ENCODE measurements at regions not wholly inside any gene's neighbourhood (a gene's known extent, or its start where the extent isn't known, plus 50 kb on each side); places are given as distances from the start of the nearest gene placed in this dataset.
"Not testable (repeated sequence)": the region's sequence is repeated elsewhere in the genome, so short reads cannot be mapped to it uniquely, and the experiment has no call there.

DNA sequence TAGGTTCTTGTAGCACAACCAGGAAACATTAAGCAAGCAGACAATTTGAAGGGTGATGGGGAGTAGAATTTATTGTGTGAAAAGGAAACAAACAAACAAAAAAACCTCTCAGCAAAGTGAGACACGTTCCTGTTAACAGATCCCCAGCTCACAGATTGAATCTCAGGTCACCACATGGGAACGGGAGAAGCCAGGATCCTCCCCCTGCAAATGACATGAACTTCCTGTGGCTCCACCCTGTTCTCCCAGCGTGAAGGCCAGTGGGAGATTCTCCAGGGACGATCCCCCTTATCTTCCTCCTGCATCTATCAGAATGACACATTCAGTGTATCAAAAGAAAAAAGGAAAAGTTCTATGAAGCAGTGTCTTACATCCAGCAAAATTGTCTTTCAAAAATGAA lies 1488.1 kb downstream of the OTOL1 start:
- peak; percentile 12 for DNase-seq (ENCODE audit: low spot score)

GRCh38 chr3:162987085-162987794 lies 1490.6 kb downstream of the OTOL1 start:
- DNase-seq (ENCODE audit: low spot score): not testable (repeated sequence)

GRCh38 chr3:162992741-162993140 lies 1496.1 kb downstream of the OTOL1 start:
- no peak for DNase-seq (ENCODE audit: low spot score)

DNA sequence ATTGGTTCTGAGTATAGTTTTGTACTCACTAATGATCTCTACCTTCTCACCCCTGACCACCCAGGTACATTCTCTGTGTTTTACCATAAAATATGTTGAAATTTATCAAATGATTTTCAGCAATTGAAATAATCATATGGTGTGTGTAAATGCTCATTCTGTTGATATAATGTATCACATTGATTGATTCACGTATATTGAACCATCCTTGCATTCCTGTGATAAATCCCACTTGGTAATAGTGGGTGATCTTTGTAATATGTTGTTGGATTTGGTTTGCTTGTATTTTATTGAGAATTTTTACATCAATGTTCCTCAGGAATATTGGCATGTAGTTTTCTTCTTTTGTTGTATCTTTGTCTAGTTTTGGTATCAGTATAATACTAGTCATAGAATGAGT lies 1497.6 kb downstream of the OTOL1 start:
- no peak for DNase-seq (ENCODE audit: low spot score)

GRCh38 chr3:162996368-162996767 lies 1499.8 kb downstream of the OTOL1 start:
- DNase-seq (ENCODE audit: low spot score): no peak

DNA sequence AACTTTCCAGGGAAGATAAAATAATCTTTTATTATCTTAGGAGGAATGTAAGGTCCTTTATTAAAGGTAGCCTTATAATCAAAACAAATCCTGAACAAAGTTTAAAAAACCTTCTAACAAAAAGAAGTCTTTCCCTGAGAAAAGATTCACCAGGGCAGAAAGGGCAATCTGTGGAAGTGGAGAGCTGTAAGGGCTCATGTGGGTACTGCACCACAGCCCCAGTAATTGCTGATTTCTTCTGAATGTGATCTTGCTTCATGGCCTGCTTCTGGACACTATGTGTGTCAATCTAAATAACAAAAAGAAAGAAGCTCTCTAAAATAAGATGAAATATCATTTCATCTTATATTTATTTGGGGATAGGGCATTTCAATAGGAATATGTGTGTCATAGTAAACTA lies 1501.6 kb downstream of the OTOL1 start:
- no peak for DNase-seq (ENCODE audit: low spot score)

DNA sequence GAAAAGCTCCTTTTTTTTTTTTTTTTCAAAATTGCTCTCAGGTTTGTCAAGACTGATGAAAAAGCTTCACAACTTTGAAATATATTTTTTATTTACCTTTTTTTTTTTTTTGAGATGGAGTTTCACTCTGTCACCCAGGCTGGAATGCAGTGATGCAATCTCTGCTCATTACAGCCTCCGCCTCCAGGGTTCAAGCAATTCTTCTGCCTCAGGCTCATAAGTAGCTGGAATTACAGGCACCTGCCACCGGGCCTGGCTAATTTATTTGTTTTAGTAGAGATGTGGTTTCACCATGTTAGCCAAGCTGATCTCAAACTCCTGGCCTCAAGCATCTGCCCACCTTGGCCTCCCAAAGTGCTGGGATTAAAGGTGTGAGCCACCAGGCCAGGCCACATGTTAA lies 1515.0 kb downstream of the OTOL1 start:
- no peak for DNase-seq (ENCODE audit: low spot score)

- no peak for DNase-seq (ENCODE audit: low spot score)
Observed at GRCh38 chr3:163016251-163016650, 1519.6 kb downstream of the OTOL1 start.

- DNase-seq (ENCODE audit: low spot score): no peak
Observed at GRCh38 chr3:163018067-163018466, 1521.5 kb downstream of the OTOL1 start.

DNA sequence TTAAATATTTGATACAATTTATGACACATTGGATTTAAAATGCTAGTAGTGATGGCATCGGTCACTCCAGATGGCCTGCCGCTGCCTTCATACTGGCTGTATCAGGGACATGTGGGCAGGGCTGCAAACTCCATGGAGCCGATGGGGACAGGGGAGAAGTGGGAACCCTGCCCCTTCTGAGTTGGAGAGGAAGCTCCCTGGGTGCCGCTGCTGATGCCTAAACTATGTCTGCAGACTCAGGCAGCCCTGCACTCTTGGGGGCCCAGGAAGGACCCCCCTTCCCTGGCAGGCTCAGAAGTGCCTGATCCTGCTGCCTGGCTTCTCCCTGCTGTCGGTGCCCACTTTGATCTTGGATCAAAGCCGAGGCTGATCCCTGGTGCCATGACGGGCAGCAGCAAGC lies 1522.1 kb downstream of the OTOL1 start:
- no peak for DNase-seq (ENCODE audit: low spot score)

DNA sequence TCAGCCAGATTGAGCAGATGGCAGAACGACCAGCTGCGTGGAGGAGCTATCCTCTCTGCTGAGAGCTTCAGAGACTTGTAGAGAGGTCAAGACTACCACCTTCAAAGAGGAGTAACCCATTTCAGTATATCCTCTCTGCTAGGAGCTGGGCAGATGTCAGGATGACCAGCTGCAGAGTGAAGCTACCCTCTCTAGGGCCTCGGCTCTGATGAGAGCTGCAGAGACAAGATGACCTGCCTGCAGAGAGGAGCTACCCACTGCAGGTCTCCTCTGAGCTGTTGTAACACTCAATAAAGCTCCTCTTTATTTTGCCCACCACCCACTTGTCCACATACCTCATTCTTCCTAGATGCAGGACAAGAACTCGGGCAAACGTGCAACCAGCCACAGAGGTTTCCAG lies 1522.7 kb downstream of the OTOL1 start:
- DNase-seq (ENCODE audit: low spot score): no peak

DNA sequence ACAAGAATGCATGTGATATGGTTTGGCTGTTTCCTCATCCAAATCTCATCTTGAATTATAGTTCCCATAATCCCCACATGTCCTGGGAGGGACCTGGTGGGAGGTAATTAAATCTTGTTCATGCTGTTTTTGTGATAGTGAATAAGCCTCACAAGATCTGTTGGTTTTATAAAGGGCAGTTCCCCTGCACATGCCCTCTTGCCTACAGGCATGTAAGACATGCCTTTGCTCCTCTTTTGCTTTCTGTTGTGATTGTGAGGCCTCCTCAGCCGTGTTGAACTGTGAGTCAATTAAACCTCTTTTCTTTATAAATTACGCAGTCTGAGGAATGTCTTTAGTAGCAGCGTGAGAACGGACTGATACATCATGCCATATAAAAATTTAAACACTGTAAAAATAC lies 1537.0 kb downstream of the OTOL1 start:
- DNase-seq (ENCODE audit: low spot score): no peak

- DNase-seq (ENCODE audit: low spot score): no peak
Observed at GRCh38 chr3:163039636-163040035, 1543.0 kb downstream of the OTOL1 start.

DNA sequence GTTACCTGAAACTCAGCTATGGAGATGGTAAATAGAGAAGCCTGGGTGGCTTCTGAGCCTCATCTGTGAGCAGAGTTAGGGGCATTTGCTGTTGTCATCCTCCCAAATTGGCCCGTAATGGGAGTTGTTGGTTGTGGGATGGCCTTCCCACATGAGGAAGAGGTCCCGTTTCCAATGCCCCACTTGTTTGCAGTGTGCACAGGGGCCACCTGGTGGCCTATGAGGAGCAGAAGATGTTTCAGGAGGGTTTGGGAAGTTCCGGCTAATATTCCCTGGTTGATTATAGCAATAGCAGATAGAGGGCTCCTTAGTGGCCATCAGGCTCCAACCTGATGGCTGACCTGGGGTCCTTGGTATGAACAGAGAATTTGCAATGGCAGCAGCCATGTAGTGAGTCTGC lies 1546.5 kb downstream of the OTOL1 start:
- no peak for DNase-seq (ENCODE audit: low spot score)

DNA sequence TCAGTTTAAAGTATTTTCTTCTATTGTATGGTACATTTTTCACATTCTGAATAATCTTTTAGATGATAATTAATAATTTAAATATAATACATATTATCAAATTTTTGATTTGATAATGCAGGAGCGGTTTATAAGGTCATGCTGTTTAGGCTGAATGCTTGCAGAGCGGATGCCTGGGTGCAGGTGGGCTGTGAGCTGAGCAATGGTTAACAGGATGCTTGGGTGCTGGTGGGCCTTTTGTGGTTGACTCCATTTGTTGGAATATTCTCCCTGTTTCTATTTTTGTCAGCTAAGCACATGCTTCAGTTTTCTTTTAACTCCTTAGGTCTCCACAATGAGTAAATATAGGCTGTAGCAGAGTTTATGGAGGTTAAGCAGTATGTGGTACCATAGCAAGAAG lies 1549.3 kb downstream of the OTOL1 start:
- DNase-seq (ENCODE audit: low spot score): no peak

GRCh38 chr3:163048881-163049280 lies 1552.3 kb downstream of the OTOL1 start:
- no peak for DNase-seq (ENCODE audit: low spot score)

GRCh38 chr3:163056874-163057497 lies 1560.4 kb downstream of the OTOL1 start:
- DNase-seq (ENCODE audit: low spot score): peak; percentile 68

GRCh38 chr3:163058031-163058854 lies 1561.6 kb downstream of the OTOL1 start:
- DNase-seq (ENCODE audit: low spot score): no peak

DNA sequence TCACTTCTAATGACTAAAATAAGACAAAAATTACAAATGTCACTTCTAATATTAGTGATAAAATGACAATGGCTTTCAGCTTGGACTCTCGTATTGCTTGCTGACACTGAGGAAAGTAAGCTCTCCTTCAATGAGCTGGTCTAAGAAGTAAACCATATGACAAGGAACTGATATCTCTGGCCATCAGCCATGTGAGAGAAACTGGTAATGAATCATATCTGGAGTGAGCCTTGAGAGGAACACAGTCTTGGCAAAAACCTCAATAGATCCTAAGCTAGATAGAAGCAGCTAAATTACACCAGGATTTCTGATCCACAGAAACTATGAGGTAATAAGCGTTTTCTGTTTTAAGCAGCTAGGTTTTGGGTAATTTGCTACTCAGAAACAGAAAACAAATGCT lies 1575.1 kb downstream of the OTOL1 start:
- peak; percentile 77 for DNase-seq (ENCODE audit: low spot score)
